ENCODE measurements at regions not wholly inside any gene's neighbourhood (a gene's known extent, or its start where the extent isn't known, plus 50 kb on each side); places are given as distances from the start of the nearest gene placed in this dataset.

GRCh38 chr10:131574707-131575430, 263.3 kb upstream of the TCERG1L start:
- no peak for ATAC-seq (ENCODE audit: low read depth)
- no peak for DNase-seq (ENCODE audit: low spot score)
- Histone ChIP-seq H3K36me3 (ENCODE audit: low read depth) (no peaks in the 10 kb centered on the region), H3K4me1 (ENCODE audit: insufficient read depth, poor library complexity, severe bottlenecking) (no peaks in the 10 kb centered on the region), H3K27me3 (ENCODE audit: insufficient read depth, poor library complexity, severe bottlenecking) (no peaks in the 10 kb centered on the region), H3K4me3 (ENCODE audit: severe bottlenecking) (no peak overlapping the region), H3K27ac (ENCODE audit: poor library complexity, severe bottlenecking) (no peak overlapping the region), H3K9me3 (ENCODE audit: severe bottlenecking) (no peaks in the 10 kb centered on the region)
- TF ChIP-seq CTCF (IDR thresholded peaks at IDR 0.05; ENCODE audit: poor library complexity, severe bottlenecking): no peak

- TF ChIP-seq CTCF (IDR thresholded peaks at IDR 0.05; ENCODE audit: poor library complexity, severe bottlenecking): no peak
- Histone ChIP-seq H3K4me3 (ENCODE audit: severe bottlenecking) (no peak overlapping the region), H3K27me3 (ENCODE audit: insufficient read depth, poor library complexity, severe bottlenecking) (no peaks in the 10 kb centered on the region), H3K27ac (ENCODE audit: poor library complexity, severe bottlenecking) (no peak overlapping the region), H3K36me3 (ENCODE audit: low read depth) (no peaks in the 10 kb centered on the region), H3K9me3 (ENCODE audit: severe bottlenecking) (no peaks in the 10 kb centered on the region), H3K4me1 (ENCODE audit: insufficient read depth, poor library complexity, severe bottlenecking) (no peaks in the 10 kb centered on the region)
- no peak for DNase-seq (ENCODE audit: low spot score)
- no peak for ATAC-seq (ENCODE audit: low read depth)
Observed at GRCh38 chr10:131575877-131576276, 264.4 kb upstream of the TCERG1L start.

- no peak for TF ChIP-seq CTCF (IDR thresholded peaks at IDR 0.05; ENCODE audit: poor library complexity, severe bottlenecking)
- no peak for DNase-seq (ENCODE audit: low spot score)
Observed at GRCh38 chr10:131576341-131577177, 265.0 kb upstream of the TCERG1L start.

GRCh38 chr10:131577178-131577555, 265.6 kb upstream of the TCERG1L start:
- TF ChIP-seq CTCF (IDR thresholded peaks at IDR 0.05; ENCODE audit: poor library complexity, severe bottlenecking): no peak
- Histone ChIP-seq H3K27ac (ENCODE audit: poor library complexity, severe bottlenecking) (no peak overlapping the region), H3K27me3 (ENCODE audit: insufficient read depth, poor library complexity, severe bottlenecking) (no peaks in the 10 kb centered on the region), H3K4me3 (ENCODE audit: severe bottlenecking) (no peak overlapping the region), H3K4me1 (ENCODE audit: insufficient read depth, poor library complexity, severe bottlenecking) (no peaks in the 10 kb centered on the region), H3K36me3 (ENCODE audit: low read depth) (no peaks in the 10 kb centered on the region), H3K9me3 (ENCODE audit: severe bottlenecking) (no peaks in the 10 kb centered on the region)
- ATAC-seq (ENCODE audit: low read depth): no peak
- DNase-seq (ENCODE audit: low spot score): no peak

More at GRCh38 chr10:131576341-131577177, 265.0 kb upstream of the TCERG1L start:
- Histone ChIP-seq H3K27me3 (ENCODE audit: insufficient read depth, poor library complexity, severe bottlenecking) (no peaks in the 10 kb centered on the region), H3K4me1 (ENCODE audit: insufficient read depth, poor library complexity, severe bottlenecking) (no peaks in the 10 kb centered on the region), H3K27ac (ENCODE audit: poor library complexity, severe bottlenecking) (no peak overlapping the region), H3K4me3 (ENCODE audit: severe bottlenecking) (no peak overlapping the region), H3K36me3 (ENCODE audit: low read depth) (no peaks in the 10 kb centered on the region), H3K9me3 (ENCODE audit: severe bottlenecking) (no peaks in the 10 kb centered on the region)
- no peak for ATAC-seq (ENCODE audit: low read depth)
